Right lobe of liver (tissue), 4 donors: ENCODE measurements at regions not wholly inside any gene's neighbourhood (a gene's known extent, or its start where the extent isn't known, plus 50 kb on each side); places are given as distances from the start of the nearest gene placed in this dataset.

Experiments used
- POLR2A ChIP-seq: fragments of 450-650 bp; IDR thresholded peaks from one replicate; pipeline ENCODE4 v1.6.1; 2017; ENCODE audit warnings: antibody characterized with exemption, mild to moderate bottlenecking
- TF ChIP-seq, protein P1 (sequence below), 4 donors: fragments of 200-600 bp in 3 of 4; fragments of 450-650 bp in 1 of 4; IDR thresholded peaks; one replicate each; pipeline versions ENCODE4 v1.5.1 to v1.8.0; 2016 to 2022; ENCODE audit warnings: antibody characterized with exemption in 4 of 4, mild to moderate bottlenecking in 2 of 4
- donor health status: DM: no; HTN: no; CAD: no.
- donor health status: DM: no; HTN: no; CAD: no.
- donor health status: DM: no; HTN: yes; CAD: no.

DNA sequence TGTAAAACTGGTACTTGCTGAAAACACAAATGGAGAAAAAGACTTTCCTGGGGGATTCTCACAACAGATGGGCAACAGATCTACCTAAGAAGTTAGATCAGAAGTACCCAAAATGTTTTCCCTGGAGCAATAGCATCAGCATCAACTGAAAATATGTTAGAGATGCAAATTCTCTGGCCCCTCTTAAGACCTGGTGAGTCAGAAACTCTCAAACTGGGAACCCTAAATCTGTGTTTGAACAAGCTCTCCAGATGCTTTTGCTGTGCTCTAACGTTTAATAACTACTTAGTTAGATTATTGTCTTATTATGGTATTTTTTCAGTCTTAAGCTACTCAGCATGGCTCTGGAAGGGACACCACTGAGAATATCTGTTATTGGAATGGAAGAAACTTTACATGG is 55.2 kb upstream of the TRPC3 start:
- TF ChIP-seq, protein P1, sequence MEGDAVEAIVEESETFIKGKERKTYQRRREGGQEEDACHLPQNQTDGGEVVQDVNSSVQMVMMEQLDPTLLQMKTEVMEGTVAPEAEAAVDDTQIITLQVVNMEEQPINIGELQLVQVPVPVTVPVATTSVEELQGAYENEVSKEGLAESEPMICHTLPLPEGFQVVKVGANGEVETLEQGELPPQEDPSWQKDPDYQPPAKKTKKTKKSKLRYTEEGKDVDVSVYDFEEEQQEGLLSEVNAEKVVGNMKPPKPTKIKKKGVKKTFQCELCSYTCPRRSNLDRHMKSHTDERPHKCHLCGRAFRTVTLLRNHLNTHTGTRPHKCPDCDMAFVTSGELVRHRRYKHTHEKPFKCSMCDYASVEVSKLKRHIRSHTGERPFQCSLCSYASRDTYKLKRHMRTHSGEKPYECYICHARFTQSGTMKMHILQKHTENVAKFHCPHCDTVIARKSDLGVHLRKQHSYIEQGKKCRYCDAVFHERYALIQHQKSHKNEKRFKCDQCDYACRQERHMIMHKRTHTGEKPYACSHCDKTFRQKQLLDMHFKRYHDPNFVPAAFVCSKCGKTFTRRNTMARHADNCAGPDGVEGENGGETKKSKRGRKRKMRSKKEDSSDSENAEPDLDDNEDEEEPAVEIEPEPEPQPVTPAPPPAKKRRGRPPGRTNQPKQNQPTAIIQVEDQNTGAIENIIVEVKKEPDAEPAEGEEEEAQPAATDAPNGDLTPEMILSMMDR (IDR thresholded peaks at IDR 0.05) = no peak
- TF ChIP-seq POLR2A = no peak
